GM21390 (cell line): ENCODE measurements at regions not wholly inside any gene's neighbourhood (a gene's known extent, or its start where the extent isn't known, plus 50 kb on each side); places are given as distances from the start of the nearest gene placed in this dataset.

Source experiments
- ATAC-seq: cut with Tn5 transposase; IDR thresholded peaks from one replicate; pipeline ENCODE4 v1.9.1; 2021; ENCODE audit not compliant: unreplicated experiment

DNA sequence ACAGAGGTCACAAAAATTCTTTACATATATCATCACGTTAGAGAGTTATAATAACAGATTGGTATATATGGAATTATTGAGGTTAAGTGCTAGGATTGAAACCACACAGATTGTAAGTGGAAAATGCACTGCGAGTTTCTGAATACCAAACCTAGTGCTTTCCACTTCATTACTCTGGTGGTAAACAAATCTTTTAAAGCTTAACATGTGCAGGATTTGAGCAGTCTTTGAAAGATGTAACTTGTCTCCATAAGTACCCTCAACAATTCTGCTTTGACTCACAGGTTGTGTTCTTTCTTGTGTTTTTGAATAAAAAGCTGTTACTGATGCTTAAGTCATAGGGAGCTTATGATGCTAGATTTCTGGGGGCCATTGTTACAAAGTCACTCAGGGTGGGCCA is 314.7 kb upstream of the DACH1 start:
- no peak for ATAC-seq

- no peak for ATAC-seq
Measured at GRCh38 chr13:72180253-72180952, 313.4 kb upstream of the DACH1 start.

DNA sequence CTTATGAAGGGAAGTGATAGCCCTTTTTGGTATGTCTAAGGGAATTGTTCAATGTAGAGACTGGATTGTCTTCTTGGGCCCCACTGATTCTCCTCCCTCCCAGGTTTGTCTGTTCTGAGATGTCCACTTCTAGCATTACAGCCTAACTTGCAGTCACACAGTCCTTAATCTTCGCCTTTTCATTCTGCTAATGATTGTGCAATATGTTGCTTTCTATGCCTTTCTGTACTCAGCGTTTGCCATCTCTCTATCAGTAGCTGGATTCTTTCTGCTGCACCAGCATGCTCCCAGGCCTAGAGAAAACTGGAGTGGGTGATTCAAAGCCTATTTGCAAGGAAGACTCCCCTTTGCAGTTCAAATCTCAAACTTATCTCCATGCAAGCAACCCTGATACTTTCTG is 307.5 kb upstream of the DACH1 start:
- no peak for ATAC-seq

DNA sequence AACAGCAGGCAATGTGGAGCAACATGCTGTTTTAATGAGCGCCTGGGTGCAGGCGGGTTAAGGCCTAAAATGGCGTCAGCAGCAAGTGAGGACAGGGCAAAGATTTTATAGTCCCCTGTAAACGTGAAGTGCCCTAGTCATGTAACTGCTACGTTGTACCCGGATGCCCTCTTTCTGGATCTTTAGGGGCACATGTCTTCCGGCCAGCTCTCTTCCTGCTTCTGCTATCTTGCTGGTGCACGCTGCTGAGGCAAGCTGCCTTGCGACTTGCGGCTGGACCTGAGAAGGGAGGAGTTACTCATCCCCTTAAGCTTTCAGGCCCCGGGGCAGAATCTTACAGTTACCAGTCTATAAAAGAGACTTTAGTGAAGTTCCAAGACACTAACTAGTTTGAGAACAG is 303.6 kb upstream of the DACH1 start:
- ATAC-seq: no peak

DNA sequence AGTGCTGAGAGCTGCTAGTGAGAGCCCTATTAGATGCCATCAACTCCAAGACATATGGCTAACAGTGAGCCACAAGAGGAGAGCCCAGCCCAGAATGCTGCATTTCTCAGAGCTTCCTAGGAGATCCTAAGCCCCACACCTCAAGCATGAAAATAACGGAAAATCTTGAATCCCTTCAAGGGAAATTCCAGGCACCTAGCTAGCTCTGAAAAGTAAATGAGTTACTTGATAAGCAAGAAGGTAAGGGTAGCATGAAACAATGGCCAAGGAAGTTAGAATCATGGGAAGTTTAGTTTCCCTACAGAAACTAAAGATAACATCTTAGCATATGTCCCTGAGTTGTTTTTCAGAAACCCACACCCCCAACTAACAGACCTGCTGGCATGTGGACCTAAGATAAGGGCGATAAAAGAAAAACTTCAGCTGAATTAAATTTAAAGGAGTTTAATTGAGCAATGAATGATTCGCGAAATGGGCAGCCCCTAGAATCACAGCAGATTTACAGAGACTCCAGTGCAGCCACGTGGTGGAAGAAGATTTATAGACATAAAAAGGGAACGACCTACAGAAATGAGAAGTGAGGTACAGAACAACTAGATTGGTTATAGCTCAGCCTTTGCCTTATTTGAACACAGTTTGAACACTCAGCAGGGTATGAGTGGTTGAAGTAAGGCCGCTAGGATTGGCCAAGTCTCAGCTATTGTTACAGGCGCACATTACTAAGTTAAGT is 301.3 kb upstream of the DACH1 start:
- ATAC-seq: no peak

DNA sequence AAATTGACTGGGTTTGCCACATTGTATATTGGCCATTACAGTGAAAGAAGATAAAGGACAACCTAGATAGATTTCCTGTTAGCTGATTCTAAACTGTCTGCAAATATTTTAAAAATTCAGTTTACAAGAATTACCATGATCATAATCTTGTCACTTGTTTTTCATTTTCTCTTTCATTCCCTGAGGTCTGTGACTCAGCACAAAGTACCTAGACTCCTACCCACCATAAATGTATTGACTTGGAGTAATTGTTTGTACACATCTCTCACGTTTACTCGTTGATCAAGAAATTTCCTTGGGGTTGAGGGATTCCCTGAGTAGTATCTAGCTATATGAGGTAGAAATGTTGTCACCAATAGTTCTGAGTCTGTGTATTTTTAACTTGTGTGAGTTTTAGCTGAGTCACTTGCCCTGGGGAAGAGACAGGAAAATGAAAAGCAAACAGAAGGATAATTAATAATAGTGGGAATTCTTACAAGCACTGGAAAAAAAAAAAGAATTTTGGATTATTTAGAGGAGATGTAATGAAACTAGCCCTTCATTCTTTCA is 299.2 kb upstream of the DACH1 start:
- ATAC-seq: no peak

DNA sequence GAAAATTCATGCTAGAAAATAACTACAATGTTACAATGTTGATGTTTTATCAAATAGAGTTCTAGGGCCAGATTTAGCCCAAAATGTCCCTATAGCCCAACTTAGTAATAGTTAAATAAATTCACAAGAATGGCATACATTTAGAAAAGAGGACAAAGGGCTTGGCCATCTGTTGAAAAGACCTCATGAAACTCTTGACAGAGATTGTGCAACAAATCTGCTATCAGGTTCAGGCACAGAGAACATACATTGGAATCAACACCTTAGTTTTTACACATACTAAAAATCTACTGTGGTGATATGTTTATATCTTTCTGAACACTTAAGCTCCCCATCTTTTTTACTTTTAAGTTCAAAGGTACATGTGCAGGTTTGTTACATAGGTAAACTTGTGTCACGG is 298.3 kb upstream of the DACH1 start:
- ATAC-seq: no peak

- no peak for ATAC-seq
Measured at GRCh38 chr13:72164811-72165210, 297.8 kb upstream of the DACH1 start.

DNA sequence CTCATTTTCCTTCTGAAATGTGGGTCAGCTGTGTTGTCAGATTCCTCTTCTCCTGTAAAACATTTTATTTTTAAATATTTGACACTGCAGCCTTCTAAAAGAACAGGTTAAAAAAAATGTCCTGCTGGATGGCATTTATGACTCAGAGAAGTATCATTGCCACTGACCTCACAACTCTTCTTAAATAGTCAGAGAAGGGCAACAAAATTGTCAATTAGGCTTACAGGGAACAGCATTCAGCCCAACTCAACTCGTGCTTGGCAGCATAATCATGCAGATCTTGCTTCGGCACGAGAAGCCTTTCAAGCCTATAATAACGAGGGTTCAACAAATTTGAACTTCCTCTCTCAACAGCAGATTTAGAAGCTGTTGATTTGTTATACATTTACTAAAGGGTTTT is 296.7 kb upstream of the DACH1 start:
- no peak for ATAC-seq

GRCh38 chr13:72160977-72161376 is 294.0 kb upstream of the DACH1 start:
- ATAC-seq: peak; percentile 50

- ATAC-seq: no peak
Measured at GRCh38 chr13:72156760-72157159, 289.8 kb upstream of the DACH1 start.

DNA sequence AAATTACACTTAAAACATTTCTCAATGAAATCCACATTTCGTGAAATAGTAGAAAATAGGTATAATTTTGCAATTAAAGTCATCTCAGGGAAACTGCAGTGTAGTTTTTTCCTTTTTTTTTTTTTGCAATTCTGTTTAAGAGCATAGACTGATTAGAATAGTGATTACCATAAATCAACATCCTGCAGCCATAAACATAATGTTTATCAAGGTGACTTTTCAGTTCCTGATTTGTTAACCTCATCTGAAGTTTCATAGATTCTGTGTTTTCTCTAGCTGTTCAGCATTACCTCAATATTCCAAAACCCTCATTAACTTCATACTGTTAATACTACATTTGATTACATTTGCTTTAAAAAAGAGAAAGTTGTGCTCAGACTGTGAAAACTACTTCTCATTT is 286.3 kb upstream of the DACH1 start:
- ATAC-seq: no peak

GRCh38 chr13:72151241-72151640 is 284.2 kb upstream of the DACH1 start:
- ATAC-seq: no peak

GRCh38 chr13:72150502-72150901 is 283.5 kb upstream of the DACH1 start:
- ATAC-seq: no peak

GRCh38 chr13:72149701-72150100 is 282.7 kb upstream of the DACH1 start:
- no peak for ATAC-seq

GRCh38 chr13:72146816-72147215 is 279.8 kb upstream of the DACH1 start:
- no peak for ATAC-seq

DNA sequence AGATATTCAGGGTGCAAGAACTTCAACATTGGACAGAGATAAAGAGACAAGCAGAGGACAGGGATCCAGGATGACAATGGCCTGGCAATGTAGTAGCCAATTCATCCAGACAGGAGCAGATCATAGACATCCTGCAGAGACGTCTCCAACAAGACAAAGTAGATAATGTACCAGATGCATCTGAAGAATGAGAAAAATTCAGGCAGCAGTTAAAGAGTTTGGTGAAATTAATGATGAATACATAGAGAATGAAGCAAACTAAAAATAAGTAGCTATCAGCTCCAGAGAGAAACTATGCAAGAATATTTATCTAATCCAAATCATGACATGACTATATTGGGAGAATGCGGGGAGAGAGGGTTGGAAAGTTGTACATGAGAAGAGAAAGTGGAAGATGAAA is 278.4 kb upstream of the DACH1 start:
- ATAC-seq: no peak

- no peak for ATAC-seq
Measured at GRCh38 chr13:72144636-72145035, 277.6 kb upstream of the DACH1 start.

- no peak for ATAC-seq
Measured at GRCh38 chr13:72141855-72142519, 275.0 kb upstream of the DACH1 start.

- no peak for ATAC-seq
Measured at GRCh38 chr13:72139192-72139591, 272.2 kb upstream of the DACH1 start.

DNA sequence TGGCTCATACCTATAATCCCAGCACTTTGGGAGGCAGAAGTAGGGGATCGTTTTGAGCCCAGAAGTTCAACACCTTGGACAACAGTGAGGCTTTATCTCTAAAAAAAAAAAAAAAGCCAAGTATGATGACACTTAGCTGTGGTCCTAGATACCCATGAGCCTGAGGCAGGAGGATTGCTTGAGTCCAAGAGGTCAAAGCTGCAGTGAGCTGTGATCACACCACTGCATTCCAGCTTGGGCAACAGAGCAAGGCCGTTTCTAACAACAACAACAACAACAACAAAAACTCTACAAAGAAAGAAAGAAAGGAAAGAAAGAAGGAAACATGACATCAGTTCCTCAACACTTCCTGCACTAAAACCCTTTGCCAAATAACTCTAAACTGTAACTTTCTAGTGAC is 265.1 kb upstream of the DACH1 start:
- no peak for ATAC-seq

DNA sequence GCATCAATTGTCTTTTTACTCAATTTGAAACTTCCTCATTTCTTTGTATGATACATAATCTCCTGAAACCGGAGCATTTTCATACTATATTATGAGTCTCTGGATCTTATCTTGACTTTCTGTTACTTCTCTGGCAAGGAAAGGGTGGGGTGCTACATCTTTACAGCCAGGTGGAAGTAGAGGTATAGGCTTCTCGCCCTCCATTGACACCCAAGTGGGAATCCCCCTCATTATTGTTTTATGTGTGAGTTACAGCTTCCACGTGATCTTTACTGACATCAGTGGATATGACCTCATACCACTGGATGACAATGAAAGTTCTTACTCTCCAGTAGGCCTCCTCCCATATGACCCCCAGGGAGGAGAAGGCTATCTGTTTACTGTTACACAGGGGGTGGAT is 262.1 kb upstream of the DACH1 start:
- ATAC-seq: no peak
